ENCODE measurements at regions not wholly inside any gene's neighbourhood (a gene's known extent, or its start where the extent isn't known, plus 50 kb on each side); places are given as distances from the start of the nearest gene placed in this dataset.

GRCh38 chr18:47530695-47531094 lies 279.2 kb upstream of the SKOR2 start:
- no peak for FAIRE-seq

- no peak for FAIRE-seq
These were observed 276.9 kb upstream of the SKOR2 start for GRCh38 chr18:47528343-47528742.

- FAIRE-seq: no peak
These were observed 274.7 kb upstream of the SKOR2 start for GRCh38 chr18:47526147-47526546.

- no peak for FAIRE-seq
These were observed 270.9 kb upstream of the SKOR2 start for GRCh38 chr18:47522359-47522758.

GRCh38 chr18:47520263-47520662 lies 268.8 kb upstream of the SKOR2 start:
- no peak for FAIRE-seq

- FAIRE-seq: no peak
These were observed 268.2 kb upstream of the SKOR2 start for GRCh38 chr18:47519706-47520105.

GRCh38 chr18:47519277-47519676 lies 267.8 kb upstream of the SKOR2 start:
- no peak for FAIRE-seq

GRCh38 chr18:47513614-47514013 lies 262.2 kb upstream of the SKOR2 start:
- FAIRE-seq: no peak

- no peak for FAIRE-seq
These were observed 261.4 kb upstream of the SKOR2 start for GRCh38 chr18:47512726-47513435.

- no peak for FAIRE-seq
These were observed 260.6 kb upstream of the SKOR2 start for GRCh38 chr18:47512056-47512455.

- FAIRE-seq: no peak
These were observed 259.4 kb upstream of the SKOR2 start for GRCh38 chr18:47510831-47511230.

- no peak for FAIRE-seq
These were observed 256.2 kb upstream of the SKOR2 start for GRCh38 chr18:47507651-47508050.

- FAIRE-seq: no peak
These were observed 255.4 kb upstream of the SKOR2 start for GRCh38 chr18:47506897-47507296.

GRCh38 chr18:47501946-47502345 lies 250.5 kb upstream of the SKOR2 start:
- no peak for FAIRE-seq

GRCh38 chr18:47500930-47501329 lies 249.5 kb upstream of the SKOR2 start:
- FAIRE-seq: no peak

GRCh38 chr18:47492691-47493090 lies 241.2 kb upstream of the SKOR2 start:
- FAIRE-seq: no peak

GRCh38 chr18:47490882-47491281 lies 239.4 kb upstream of the SKOR2 start:
- no peak for FAIRE-seq

- FAIRE-seq: no peak
These were observed 233.8 kb upstream of the SKOR2 start for GRCh38 chr18:47485221-47485797.

GRCh38 chr18:47484068-47484467 lies 232.6 kb upstream of the SKOR2 start:
- FAIRE-seq: no peak

- FAIRE-seq: no peak
These were observed 228.7 kb upstream of the SKOR2 start for GRCh38 chr18:47480166-47480565.

- FAIRE-seq: no peak
These were observed 220.3 kb upstream of the SKOR2 start for GRCh38 chr18:47471784-47472183.

GRCh38 chr18:47470941-47471340 lies 219.5 kb upstream of the SKOR2 start:
- no peak for FAIRE-seq

GRCh38 chr18:47469576-47469975 lies 218.1 kb upstream of the SKOR2 start:
- no peak for FAIRE-seq

GRCh38 chr18:47461977-47462376 lies 210.5 kb upstream of the SKOR2 start:
- FAIRE-seq: no peak

GRCh38 chr18:47461406-47461948 lies 210.0 kb upstream of the SKOR2 start:
- no peak for FAIRE-seq
